ENCODE measurements at regions not wholly inside any gene's neighbourhood (a gene's known extent, or its start where the extent isn't known, plus 50 kb on each side); places are given as distances from the start of the nearest gene placed in this dataset.

DNA sequence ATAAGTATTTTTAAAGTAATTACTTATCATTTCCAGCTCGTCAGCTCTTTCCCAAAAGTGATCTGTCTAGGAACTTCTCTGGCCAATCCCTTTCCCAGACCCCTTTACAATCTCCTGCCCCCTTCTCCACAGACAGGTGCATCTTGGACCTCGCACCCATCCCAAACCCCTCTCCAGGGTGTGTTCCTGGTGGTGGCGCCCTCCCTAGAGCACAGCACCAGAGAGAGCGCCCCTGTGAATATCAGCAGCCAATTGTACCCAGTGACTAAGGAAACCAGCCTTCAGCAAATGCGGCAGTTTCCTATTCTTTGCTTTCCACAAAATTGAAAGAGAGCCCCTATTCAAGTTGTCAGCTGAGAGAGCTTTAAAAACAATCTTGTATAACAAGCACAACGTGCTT lies 157.7 kb downstream of the RNASET2 start:
- TF ChIP-seq, protein P1, sequence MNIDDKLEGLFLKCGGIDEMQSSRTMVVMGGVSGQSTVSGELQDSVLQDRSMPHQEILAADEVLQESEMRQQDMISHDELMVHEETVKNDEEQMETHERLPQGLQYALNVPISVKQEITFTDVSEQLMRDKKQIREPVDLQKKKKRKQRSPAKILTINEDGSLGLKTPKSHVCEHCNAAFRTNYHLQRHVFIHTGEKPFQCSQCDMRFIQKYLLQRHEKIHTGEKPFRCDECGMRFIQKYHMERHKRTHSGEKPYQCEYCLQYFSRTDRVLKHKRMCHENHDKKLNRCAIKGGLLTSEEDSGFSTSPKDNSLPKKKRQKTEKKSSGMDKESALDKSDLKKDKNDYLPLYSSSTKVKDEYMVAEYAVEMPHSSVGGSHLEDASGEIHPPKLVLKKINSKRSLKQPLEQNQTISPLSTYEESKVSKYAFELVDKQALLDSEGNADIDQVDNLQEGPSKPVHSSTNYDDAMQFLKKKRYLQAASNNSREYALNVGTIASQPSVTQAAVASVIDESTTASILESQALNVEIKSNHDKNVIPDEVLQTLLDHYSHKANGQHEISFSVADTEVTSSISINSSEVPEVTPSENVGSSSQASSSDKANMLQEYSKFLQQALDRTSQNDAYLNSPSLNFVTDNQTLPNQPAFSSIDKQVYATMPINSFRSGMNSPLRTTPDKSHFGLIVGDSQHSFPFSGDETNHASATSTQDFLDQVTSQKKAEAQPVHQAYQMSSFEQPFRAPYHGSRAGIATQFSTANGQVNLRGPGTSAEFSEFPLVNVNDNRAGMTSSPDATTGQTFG (tag by site-specific recombination; IDR thresholded peaks at IDR 0.05; ENCODE audit: borderline replicate concordance), result no peak
- TF ChIP-seq ZNF24 (tag by site-specific recombination; IDR thresholded peaks at IDR 0.05) (no peak), ZNF561 (tag by site-specific recombination; IDR thresholded peaks at IDR 0.05; ENCODE audit: borderline replicate concordance) (no peak), ZBTB17 (tag by site-specific recombination; IDR thresholded peaks at IDR 0.05) (no peak), ZNF404 (tag by site-specific recombination; IDR thresholded peaks at IDR 0.05) (no peak), ZFP69B (tag by site-specific recombination; IDR thresholded peaks at IDR 0.05) (no peak), ZSCAN23 (tag by site-specific recombination; IDR thresholded peaks at IDR 0.05) (no peak), ZNF530 (tag by site-specific recombination; IDR thresholded peaks at IDR 0.05; ENCODE audit: low read depth) (no peak)
- TF ChIP-seq, protein P2, sequence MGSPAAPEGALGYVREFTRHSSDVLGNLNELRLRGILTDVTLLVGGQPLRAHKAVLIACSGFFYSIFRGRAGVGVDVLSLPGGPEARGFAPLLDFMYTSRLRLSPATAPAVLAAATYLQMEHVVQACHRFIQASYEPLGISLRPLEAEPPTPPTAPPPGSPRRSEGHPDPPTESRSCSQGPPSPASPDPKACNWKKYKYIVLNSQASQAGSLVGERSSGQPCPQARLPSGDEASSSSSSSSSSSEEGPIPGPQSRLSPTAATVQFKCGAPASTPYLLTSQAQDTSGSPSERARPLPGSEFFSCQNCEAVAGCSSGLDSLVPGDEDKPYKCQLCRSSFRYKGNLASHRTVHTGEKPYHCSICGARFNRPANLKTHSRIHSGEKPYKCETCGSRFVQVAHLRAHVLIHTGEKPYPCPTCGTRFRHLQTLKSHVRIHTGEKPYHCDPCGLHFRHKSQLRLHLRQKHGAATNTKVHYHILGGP (tag by site-specific recombination; IDR thresholded peaks at IDR 0.05), result no peak
- TF ChIP-seq, protein P3, sequence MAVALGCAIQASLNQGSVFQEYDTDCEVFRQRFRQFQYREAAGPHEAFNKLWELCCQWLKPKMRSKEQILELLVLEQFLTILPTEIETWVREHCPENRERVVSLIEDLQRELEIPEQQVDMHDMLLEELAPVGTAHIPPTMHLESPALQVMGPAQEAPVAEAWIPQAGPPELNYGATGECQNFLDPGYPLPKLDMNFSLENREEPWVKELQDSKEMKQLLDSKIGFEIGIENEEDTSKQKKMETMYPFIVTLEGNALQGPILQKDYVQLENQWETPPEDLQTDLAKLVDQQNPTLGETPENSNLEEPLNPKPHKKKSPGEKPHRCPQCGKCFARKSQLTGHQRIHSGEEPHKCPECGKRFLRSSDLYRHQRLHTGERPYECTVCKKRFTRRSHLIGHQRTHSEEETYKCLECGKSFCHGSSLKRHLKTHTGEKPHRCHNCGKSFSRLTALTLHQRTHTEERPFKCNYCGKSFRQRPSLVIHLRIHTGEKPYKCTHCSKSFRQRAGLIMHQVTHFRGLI (tag by site-specific recombination; IDR thresholded peaks at IDR 0.05), result no peak
- TF ChIP-seq, protein P4, sequence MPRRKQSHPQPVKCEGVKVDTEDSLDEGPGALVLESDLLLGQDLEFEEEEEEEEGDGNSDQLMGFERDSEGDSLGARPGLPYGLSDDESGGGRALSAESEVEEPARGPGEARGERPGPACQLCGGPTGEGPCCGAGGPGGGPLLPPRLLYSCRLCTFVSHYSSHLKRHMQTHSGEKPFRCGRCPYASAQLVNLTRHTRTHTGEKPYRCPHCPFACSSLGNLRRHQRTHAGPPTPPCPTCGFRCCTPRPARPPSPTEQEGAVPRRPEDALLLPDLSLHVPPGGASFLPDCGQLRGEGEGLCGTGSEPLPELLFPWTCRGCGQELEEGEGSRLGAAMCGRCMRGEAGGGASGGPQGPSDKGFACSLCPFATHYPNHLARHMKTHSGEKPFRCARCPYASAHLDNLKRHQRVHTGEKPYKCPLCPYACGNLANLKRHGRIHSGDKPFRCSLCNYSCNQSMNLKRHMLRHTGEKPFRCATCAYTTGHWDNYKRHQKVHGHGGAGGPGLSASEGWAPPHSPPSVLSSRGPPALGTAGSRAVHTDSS (tag by site-specific recombination; IDR thresholded peaks at IDR 0.05), result no peak
- TF ChIP-seq, protein P5, sequence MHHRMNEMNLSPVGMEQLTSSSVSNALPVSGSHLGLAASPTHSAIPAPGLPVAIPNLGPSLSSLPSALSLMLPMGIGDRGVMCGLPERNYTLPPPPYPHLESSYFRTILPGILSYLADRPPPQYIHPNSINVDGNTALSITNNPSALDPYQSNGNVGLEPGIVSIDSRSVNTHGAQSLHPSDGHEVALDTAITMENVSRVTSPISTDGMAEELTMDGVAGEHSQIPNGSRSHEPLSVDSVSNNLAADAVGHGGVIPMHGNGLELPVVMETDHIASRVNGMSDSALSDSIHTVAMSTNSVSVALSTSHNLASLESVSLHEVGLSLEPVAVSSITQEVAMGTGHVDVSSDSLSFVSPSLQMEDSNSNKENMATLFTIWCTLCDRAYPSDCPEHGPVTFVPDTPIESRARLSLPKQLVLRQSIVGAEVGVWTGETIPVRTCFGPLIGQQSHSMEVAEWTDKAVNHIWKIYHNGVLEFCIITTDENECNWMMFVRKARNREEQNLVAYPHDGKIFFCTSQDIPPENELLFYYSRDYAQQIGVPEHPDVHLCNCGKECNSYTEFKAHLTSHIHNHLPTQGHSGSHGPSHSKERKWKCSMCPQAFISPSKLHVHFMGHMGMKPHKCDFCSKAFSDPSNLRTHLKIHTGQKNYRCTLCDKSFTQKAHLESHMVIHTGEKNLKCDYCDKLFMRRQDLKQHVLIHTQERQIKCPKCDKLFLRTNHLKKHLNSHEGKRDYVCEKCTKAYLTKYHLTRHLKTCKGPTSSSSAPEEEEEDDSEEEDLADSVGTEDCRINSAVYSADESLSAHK (tag by site-specific recombination; IDR thresholded peaks at IDR 0.05), result no peak
- Histone ChIP-seq H3K36me3 (ENCODE audit: control insufficient read depth in 2 of 2, insufficient read depth in 1 of 2, low read length in 2 of 2) (no peaks in the 10 kb centered on the region), H3K4me3 (ENCODE audit: low read depth, low read length) (no peak overlapping the region), H3K4me1 (ENCODE audit: control insufficient read depth, insufficient read depth, low read length) (no peaks in the 10 kb centered on the region), H3K27ac (ENCODE audit: extremely low read depth, low read depth, low read length) (no peak overlapping the region), H3K9me3 (ENCODE audit: control insufficient read depth, insufficient read depth, low read depth, low read length) (no peaks in the 10 kb centered on the region)
- ChIA-PET POLR2A (no interaction called here), CTCF (interaction anchor here (1.5 kb wide), 1 partner anchor 24 kb away, joined by 6 read pairs; no protein-coding TSS in a partner anchor)

DNA sequence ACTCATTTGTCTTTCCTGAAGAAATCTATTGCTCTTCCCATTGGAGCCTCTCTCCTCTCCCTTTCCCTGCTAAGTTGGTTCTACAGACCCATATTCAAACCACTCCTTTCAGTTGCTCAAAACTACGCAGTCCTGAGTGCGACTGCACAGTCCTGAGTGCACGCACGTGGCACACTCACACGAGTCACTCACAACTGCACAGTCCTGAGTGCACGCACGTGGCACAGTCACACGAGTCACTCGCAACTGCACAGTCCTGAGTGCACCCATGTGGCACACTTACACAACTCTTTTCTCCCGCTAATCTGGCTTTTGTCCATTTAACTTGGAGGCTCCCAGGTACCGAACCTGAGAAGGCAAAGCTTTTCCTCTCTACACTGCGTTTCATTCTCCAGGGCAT lies 159.7 kb downstream of the RNASET2 start:
- Histone ChIP-seq H3K4me1 (ENCODE audit: control insufficient read depth, insufficient read depth, low read length) (no peaks in the 10 kb centered on the region), H3K36me3 (ENCODE audit: control insufficient read depth in 2 of 2, insufficient read depth in 1 of 2, low read length in 2 of 2) (no peaks in the 10 kb centered on the region), H3K9me3 (ENCODE audit: control insufficient read depth, insufficient read depth, low read depth, low read length) (no peaks in the 10 kb centered on the region), H3K4me3 (ENCODE audit: low read depth, low read length) (no peak overlapping the region), H3K27ac (ENCODE audit: extremely low read depth, low read depth, low read length) (no peak overlapping the region)
- ChIA-PET POLR2A (no interaction called here), CTCF (interaction anchor here (0.9 kb wide), 1 partner anchor 21 kb away, joined by 3 read pairs; no protein-coding TSS in a partner anchor)
- TF ChIP-seq, protein P3 (tag by site-specific recombination; IDR thresholded peaks at IDR 0.05), result no peak
- TF ChIP-seq, protein P6, sequence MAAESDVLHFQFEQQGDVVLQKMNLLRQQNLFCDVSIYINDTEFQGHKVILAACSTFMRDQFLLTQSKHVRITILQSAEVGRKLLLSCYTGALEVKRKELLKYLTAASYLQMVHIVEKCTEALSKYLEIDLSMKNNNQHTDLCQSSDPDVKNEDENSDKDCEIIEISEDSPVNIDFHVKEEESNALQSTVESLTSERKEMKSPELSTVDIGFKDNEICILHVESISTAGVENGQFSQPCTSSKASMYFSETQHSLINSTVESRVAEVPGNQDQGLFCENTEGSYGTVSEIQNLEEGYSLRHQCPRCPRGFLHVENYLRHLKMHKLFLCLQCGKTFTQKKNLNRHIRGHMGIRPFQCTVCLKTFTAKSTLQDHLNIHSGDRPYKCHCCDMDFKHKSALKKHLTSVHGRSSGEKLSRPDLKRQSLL (tag by site-specific recombination; IDR thresholded peaks at IDR 0.05), result no peak
- TF ChIP-seq ZNF530 (tag by site-specific recombination; IDR thresholded peaks at IDR 0.05; ENCODE audit: low read depth), result no peak
- no peak for TF ChIP-seq ZNF10 (tag by site-specific recombination; IDR thresholded peaks at IDR 0.05)
- TF ChIP-seq, protein P7, sequence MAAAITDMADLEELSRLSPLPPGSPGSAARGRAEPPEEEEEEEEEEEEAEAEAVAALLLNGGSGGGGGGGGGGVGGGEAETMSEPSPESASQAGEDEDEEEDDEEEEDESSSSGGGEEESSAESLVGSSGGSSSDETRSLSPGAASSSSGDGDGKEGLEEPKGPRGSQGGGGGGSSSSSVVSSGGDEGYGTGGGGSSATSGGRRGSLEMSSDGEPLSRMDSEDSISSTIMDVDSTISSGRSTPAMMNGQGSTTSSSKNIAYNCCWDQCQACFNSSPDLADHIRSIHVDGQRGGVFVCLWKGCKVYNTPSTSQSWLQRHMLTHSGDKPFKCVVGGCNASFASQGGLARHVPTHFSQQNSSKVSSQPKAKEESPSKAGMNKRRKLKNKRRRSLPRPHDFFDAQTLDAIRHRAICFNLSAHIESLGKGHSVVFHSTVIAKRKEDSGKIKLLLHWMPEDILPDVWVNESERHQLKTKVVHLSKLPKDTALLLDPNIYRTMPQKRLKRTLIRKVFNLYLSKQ (tag by site-specific recombination; IDR thresholded peaks at IDR 0.05; ENCODE audit: borderline replicate concordance), result no peak
- no peak for TF ChIP-seq OVOL3 (tag by site-specific recombination; IDR thresholded peaks at IDR 0.05)
- no peak for TF ChIP-seq ZNF792 (tag by site-specific recombination; IDR thresholded peaks at IDR 0.05)
- TF ChIP-seq ZNF549 (tag by site-specific recombination; IDR thresholded peaks at IDR 0.05), result no peak
- TF ChIP-seq ZNF544 (tag by site-specific recombination; IDR thresholded peaks at IDR 0.05), result no peak
- no peak for TF ChIP-seq ZNF560 (tag by site-specific recombination; IDR thresholded peaks at IDR 0.05; ENCODE audit: borderline replicate concordance)

Measured in HEK293 (cell line).